ENCODE measurements at regions not wholly inside any gene's neighbourhood (a gene's known extent, or its start where the extent isn't known, plus 50 kb on each side); places are given as distances from the start of the nearest gene placed in this dataset.
"Not testable (repeated sequence)": the region's sequence is repeated elsewhere in the genome, so short reads cannot be mapped to it uniquely, and the experiment has no call there.

DNA sequence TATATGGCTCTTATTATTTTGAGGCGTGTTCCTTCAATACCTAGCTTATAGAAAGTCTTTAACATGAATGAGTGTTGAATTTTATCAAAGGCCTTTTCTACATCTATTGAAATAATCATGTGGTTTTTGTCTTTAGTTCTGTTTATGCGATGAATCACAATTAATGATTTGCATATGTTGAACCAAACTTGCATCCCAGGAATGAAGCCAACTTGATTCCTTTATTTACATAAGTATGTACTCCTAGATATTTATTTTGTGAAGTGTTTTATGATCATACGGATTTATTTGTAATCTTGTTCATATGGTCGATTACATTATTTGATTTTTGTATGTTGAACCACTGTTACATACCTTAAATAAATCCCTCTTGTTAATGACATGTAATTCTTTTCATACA lies 244.3 kb upstream of the KCND2 start:
- DNase-seq, result no peak

GRCh38 chr7:120030876-120031275 lies 242.1 kb upstream of the KCND2 start:
- no peak for DNase-seq

DNA sequence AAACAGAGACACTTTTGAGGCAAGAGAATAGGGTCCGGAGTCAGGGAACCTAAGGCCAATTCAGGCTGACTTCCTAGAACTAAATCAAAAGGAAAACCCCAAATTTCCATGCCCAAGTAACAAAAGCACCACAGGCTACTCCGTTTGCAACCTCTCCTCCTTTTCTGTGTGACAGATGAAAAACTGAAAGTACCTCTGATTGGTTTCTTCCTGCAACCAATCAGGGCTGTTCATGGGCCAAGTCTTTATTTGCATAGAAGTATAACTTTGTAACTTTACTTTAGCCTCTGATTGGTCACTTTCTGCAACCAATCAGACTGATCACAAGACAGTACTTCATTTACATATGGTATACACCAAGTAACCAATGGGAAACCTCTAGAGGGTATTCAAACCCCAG lies 239.9 kb upstream of the KCND2 start:
- no peak for DNase-seq

DNA sequence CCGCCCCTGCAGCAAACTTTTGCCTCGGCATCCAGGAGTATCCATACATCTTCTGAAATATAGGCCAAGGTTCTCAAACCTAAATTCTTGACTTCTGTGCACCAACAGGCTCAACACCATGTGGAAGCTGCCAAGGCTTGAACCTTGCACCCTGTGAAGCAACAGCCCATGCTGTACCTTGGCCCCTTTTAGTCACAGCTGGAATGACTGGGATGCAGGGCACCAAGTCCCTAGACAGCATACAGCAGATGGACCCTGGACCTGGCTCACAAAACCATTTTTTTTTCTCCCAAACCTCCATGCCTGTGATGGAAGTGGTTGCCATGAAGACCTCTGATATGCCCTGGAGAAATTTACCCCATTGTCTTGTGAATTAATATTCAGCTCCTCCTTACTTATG lies 233.8 kb upstream of the KCND2 start:
- DNase-seq, result no peak

DNA sequence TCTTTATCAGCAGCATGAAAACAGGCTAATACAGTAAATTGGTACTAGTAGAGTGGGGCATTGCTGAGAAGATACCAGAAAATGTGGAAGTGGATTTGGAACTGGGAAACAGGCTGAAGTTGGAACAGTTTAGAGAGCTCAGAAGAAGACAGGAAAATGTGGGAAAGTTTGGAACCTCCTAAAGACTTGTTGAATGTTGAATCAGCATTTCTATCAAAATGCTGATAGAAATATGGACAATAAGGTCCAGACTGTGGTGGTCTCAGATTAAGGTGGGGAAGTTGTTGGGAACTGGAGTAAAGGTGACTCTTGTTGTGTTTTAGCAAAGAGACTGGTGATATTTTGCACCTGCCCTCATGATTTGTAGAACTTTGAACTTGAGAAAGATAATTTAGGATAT lies 231.2 kb upstream of the KCND2 start:
- no peak for DNase-seq

- DNase-seq, result no peak
Observed at GRCh38 chr7:120043250-120043649, 229.7 kb upstream of the KCND2 start.

GRCh38 chr7:120052884-120053382 lies 220.0 kb upstream of the KCND2 start:
- DNase-seq, result peak; percentile 54

- DNase-seq, result no peak
Observed at GRCh38 chr7:120053390-120053961, 219.5 kb upstream of the KCND2 start.

- DNase-seq, result no peak
Observed at GRCh38 chr7:120054376-120055100, 218.4 kb upstream of the KCND2 start.

- DNase-seq, result no peak
Observed at GRCh38 chr7:120055300-120055699, 217.7 kb upstream of the KCND2 start.

DNA sequence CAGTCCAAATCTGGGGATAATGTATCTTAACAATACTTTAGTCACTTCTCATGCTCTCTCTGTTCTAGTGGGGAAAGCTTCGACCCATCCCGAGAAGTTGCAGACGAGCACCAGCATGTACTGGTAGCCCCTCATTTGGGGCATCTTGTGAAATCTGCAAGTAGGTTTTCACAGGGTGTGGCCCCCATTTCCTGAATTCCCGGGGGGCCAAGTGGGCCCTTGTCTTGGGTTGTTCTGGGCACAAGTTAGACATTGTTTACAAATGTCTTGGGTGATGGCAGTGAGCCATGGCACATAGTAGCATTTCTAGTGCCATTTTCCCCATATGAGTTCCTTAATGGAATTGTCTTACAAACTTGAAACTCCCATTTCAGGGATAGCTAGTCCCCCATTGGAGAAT lies 216.7 kb upstream of the KCND2 start:
- no peak for DNase-seq

DNA sequence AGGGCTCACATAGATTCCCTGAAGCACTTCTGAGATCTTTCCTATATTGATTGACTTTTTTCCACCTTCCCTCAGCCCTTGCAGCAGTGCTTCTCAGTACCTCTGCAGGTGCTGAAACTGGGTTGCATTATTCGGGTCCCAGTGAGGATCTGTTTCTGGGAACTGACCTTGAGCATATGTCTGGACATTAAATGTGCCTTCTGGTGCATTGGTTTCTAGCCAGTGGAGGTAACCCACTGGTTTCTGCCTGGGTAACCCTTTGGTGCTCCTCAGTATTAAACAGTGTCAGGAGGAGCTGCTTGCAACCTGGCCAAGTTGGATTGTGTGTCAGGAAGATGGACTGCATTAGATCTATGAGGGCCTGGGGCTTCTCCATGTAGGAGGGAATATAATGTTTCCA lies 213.3 kb upstream of the KCND2 start:
- no peak for DNase-seq

DNA sequence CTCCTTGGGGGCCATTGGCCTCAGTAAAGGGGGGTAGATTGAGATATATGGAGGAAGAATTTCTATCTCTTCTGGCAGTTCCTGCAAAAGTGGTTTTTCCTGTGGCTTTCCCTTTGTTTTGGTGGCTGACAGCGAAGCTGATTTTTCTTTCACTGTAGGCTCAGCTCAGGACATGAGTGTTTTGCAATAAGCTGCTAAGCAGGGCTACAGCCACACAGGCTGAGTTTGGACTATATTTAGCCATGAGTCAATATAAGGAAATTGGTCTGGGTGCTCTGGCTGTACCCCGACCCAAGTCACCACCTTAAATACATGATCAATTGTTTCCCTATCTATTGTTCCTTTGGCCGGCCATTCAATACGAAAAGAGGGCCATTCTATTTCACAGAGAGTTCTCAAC lies 212.7 kb upstream of the KCND2 start:
- no peak for DNase-seq

DNA sequence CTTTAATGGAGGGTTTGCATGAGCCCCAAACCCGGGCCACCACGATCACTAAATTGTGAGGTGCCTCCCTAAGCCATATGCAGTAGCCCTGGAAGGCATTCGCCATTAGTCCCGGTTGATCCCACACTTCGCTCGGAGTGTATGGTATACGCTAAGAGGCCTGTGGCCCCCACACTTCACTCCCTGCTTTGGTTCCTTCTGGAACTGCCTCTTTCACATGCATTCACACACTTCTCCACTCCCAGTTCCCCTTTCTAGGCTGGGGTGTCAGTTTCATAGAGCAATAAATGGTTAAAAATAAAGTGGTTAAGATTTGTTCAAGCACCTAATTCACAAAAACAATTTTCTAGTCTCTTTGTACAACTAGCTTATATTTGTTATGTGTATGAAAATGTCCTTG lies 212.1 kb upstream of the KCND2 start:
- no peak for DNase-seq

DNA sequence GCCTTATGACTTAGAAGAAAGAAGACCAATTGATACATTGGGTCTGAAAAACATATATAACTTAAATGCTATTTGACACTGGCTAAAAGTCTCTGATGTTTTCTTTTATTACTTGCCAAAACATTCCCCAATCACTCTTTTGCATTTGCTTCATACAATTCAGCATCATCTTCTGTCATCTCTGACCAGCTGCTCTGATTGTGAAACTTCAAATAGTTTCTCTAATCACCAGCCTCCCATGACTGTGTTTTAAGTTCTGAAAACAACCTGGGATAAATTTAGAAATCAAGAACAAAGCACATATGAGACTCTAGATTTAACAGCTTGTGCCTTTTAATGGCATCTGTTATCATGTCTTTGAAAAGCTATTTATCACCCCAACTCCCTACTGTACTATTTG lies 208.4 kb upstream of the KCND2 start:
- DNase-seq, result no peak

DNA sequence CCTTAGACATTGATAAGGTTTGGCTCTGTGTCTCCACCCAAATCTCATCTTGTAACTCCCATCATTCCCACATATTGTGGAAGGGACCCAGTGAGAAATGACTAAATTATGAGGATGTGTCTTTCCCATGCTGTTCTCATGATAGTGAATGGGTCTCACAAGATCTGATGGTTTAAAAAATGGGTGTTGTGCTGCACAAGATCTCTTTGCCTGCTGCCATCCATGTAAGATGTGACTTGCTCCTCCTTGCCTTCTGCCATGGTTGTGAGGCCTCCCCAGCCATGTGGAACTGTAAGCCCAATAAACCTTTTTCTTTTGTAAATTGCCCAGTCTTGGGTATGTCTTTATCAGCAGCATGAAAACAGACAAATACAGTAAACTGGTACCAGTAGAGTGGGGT lies 206.1 kb upstream of the KCND2 start:
- not testable (repeated sequence) for DNase-seq

- DNase-seq, result no peak
Observed at GRCh38 chr7:120070201-120070600, 202.8 kb upstream of the KCND2 start.

GRCh38 chr7:120077777-120078176 lies 195.2 kb upstream of the KCND2 start:
- DNase-seq, result no peak

- no peak for DNase-seq
Observed at GRCh38 chr7:120079022-120079421, 194.0 kb upstream of the KCND2 start.

DNA sequence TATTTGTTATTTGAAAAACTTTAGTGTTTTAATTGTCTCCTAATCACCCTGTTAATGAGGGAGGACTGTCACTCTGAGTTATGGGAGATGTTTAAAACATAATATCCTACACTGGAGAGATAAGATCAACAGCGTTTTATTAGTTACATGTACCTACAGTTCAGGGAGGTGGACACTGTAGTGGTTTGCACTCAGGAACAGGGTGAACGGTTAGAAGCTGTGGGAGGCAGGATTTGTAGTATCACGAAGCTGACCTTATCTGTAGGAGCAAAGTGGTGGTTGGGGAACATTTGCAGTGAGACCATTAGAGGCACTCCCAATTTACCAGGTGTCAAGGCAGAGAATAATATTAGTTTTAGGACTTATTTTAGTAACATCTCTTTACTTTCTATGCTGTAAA lies 193.3 kb upstream of the KCND2 start:
- no peak for DNase-seq

- DNase-seq, result not testable (repeated sequence)
Observed at GRCh38 chr7:120086468-120086867, 186.5 kb upstream of the KCND2 start.

DNA sequence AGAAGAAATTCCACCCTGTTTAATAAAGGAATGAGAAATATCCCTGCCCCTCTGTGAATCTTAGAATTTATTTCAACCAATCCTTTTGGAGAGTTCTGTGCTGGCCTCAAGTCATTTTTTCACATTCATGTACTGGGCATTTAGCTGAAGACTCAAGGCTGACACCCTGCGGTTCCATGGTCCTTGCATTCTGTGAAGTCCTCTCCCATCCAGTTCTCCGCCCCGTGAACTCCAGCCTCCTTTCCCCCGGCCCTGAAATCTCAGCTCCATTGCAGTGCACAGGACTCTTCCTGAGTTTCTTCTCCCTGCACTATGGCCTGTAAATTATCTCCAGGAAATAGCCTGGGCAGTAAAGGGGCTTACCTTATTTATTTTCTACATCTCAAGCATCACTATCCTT lies 183.0 kb upstream of the KCND2 start:
- DNase-seq, result no peak

DNA sequence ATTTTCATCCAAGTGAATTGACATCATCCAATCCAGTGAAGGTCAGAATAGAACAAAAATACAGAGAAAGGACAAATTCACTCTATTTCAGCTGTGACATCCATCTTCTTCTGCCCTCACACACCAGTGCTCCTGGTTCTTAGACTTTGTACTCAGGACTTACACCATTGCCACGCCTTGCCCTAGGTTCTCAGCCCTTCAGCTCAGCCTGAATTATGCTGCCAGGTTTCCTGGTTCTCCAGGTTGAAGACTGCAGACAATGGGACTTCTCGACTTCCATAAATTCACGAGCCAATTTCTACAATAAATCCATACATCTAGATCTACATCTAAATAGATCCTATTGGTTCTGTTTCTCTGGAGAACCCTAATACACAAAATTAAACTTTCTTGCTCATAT lies 181.2 kb upstream of the KCND2 start:
- DNase-seq, result no peak

- DNase-seq, result no peak
Observed at GRCh38 chr7:120097020-120097419, 176.0 kb upstream of the KCND2 start.
